Hepatocyte (in vitro differentiated cells): ENCODE measurements at regions not wholly inside any gene's neighbourhood (a gene's known extent, or its start where the extent isn't known, plus 50 kb on each side); places are given as distances from the start of the nearest gene placed in this dataset.

Source experiments
- DNase-seq: peaks from one replicate; pipeline ENCODE4 v3.0.0-alpha.2; 2016; ENCODE audit warnings: low spot score
- H2AFZ ChIP-seq: fragments of 200-600 bp; sonication (generic); 2 replicates; pipeline ENCODE4 v1.6.0; 2016; ENCODE audit warnings: antibody characterized with exemption, mild to moderate bottlenecking
- H3K27ac ChIP-seq: fragments of 200-600 bp; sonication (generic); 2 replicates; pipeline ENCODE4 v1.5.1; 2016; ENCODE audit warnings: mild to moderate bottlenecking
- H3K27me3 ChIP-seq: fragments of 200-600 bp; sonication (generic); 2 replicates; pipeline ENCODE4 v1.6.1; 2016
- H3K36me3 ChIP-seq: fragments of 200-600 bp; sonication (generic); replicated peaks from 2 replicates; pipeline ENCODE4 v1.5.1; 2016; ENCODE audit warnings: low read depth; ENCODE audit not compliant: insufficient read depth
- H3K4me1 ChIP-seq: fragments of 200-600 bp; sonication (generic); 2 replicates; pipeline ENCODE4 v1.5.1; 2016; ENCODE audit warnings: mild to moderate bottlenecking, moderate library complexity; ENCODE audit not compliant: insufficient read depth
- H3K4me2 ChIP-seq: fragments of 200-600 bp; sonication (generic); 2 replicates; pipeline ENCODE4 v1.6.0; 2016
- H3K4me3 ChIP-seq: fragments of 200-600 bp; sonication (generic); 2 replicates; pipeline ENCODE4 v1.5.1; 2016; ENCODE audit warnings: mild to moderate bottlenecking
- H3K79me2 ChIP-seq: fragments of 200-600 bp; sonication (generic); 2 replicates; pipeline ENCODE4 v1.6.0; 2017; ENCODE audit warnings: mild to moderate bottlenecking
- H3K9me2 ChIP-seq: fragments of 200-600 bp; sonication (generic); replicated peaks from 2 replicates; pipeline ENCODE4 v1.6.0; 2017; ENCODE audit warnings: mild to moderate bottlenecking; ENCODE audit not compliant: insufficient read depth
- H3K9me3 ChIP-seq: fragments of 200-600 bp; sonication (generic); 2 replicates; pipeline ENCODE4 v1.5.1; 2016; ENCODE audit warnings: low read depth, mild to moderate bottlenecking
- H4K20me1 ChIP-seq: fragments of 200-600 bp; sonication (generic); 2 replicates; pipeline ENCODE4 v1.6.0; 2016; ENCODE audit warnings: mild to moderate bottlenecking; ENCODE audit not compliant: insufficient read depth, poor library complexity, severe bottlenecking
- EZH2 ChIP-seq: fragments of 200-600 bp; sonication (generic); IDR thresholded peaks from 2 replicates; pipeline ENCODE4 v1.6.1; 2016; ENCODE audit warnings: antibody characterized with exemption, mild to moderate bottlenecking, borderline replicate concordance
- EZH2phosphoT487 ChIP-seq: fragments of 200-600 bp; sonication (generic); IDR thresholded peaks from one replicate; pipeline ENCODE4 v1.6.1; 2018; ENCODE audit warnings: antibody characterized with exemption, mild to moderate bottlenecking, low read depth, moderate library complexity; ENCODE audit not compliant: unreplicated experiment, severe bottlenecking
- WGBS: methylation state at CpG from one replicate; pipeline ENCODE4 v1.1.6; 2016; ENCODE audit warnings: low lambda C conversion rate; ENCODE audit errors: missing lambda C conversion rate; 5-methylcytosine and 5-hydroxymethylcytosine counted together
- TF ChIP-seq, protein P1 (sequence below): fragments of 200-600 bp; sonication (generic); IDR thresholded peaks from 2 replicates; pipeline ENCODE4 v1.5.1; 2016; ENCODE audit warnings: antibody characterized with exemption, mild to moderate bottlenecking; ENCODE audit not compliant: poor library complexity

- no peak for DNase-seq
- Histone ChIP-seq H3K79me2 (no peaks in the 10 kb centered on the region), H2AFZ (no peak overlapping the region), H3K27ac (no peak overlapping the region), H3K9me3 (no peaks in the 10 kb centered on the region), H3K4me1 (no peaks in the 10 kb centered on the region), H3K27me3 (peaks cover 33% of the 10 kb centered on the region), H3K9me2 (no peaks in the 10 kb centered on the region), H3K4me2 (no peak overlapping the region), H3K4me3 (no peak overlapping the region), H3K36me3 (no peaks in the 10 kb centered on the region), H4K20me1 (no peaks in the 10 kb centered on the region)
- TF ChIP-seq EZH2phosphoT487 (no peak), EZH2 (no peak)
- TF ChIP-seq, protein P1, sequence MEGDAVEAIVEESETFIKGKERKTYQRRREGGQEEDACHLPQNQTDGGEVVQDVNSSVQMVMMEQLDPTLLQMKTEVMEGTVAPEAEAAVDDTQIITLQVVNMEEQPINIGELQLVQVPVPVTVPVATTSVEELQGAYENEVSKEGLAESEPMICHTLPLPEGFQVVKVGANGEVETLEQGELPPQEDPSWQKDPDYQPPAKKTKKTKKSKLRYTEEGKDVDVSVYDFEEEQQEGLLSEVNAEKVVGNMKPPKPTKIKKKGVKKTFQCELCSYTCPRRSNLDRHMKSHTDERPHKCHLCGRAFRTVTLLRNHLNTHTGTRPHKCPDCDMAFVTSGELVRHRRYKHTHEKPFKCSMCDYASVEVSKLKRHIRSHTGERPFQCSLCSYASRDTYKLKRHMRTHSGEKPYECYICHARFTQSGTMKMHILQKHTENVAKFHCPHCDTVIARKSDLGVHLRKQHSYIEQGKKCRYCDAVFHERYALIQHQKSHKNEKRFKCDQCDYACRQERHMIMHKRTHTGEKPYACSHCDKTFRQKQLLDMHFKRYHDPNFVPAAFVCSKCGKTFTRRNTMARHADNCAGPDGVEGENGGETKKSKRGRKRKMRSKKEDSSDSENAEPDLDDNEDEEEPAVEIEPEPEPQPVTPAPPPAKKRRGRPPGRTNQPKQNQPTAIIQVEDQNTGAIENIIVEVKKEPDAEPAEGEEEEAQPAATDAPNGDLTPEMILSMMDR = no peak
- WGBS = 49% methylated on average over 13 of the region's 13 CpGs
Observed at GRCh38 chr22:22424210-22424800, 84.2 kb downstream of the ZNF280B start.

DNA sequence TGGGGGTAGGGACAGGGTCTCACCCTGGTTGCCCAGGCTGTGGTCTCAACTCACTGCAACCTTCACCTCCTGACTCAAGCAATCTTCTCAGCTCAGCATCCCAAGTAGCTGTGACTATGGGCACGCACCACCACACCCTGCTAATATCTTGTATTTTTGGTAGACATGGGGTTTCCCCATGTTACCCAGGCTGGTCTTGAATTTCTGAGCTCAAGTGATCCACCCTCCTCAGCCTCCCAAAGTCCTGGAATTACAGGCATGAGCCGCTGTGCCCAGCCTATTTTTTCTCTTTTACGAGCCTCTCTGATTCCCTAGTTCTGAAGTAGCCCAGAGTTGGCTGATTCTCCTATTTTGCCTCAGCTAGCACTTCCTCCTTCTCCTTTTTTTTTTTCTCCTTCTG is 83.6 kb downstream of the ZNF280B start:
- H3K36me3 ChIP-seq = no peaks in the 10 kb centered on the region
- DNase-seq = no peak
- 83% methylated on average over 3 of the region's 3 CpGs for WGBS
- H2AFZ ChIP-seq = no peak overlapping the region
- H3K27ac ChIP-seq = no peak overlapping the region
- peaks cover 27% of the 10 kb centered on the region for H3K27me3 ChIP-seq
- no peak for TF ChIP-seq EZH2phosphoT487
- TF ChIP-seq EZH2 = no peak
- TF ChIP-seq, protein P1 = no peak
- no peaks in the 10 kb centered on the region for H3K4me1 ChIP-seq
- H3K4me3 ChIP-seq = no peak overlapping the region
- H3K9me3 ChIP-seq = no peaks in the 10 kb centered on the region
- H4K20me1 ChIP-seq = no peaks in the 10 kb centered on the region
- H3K79me2 ChIP-seq = no peaks in the 10 kb centered on the region
- H3K9me2 ChIP-seq = no peaks in the 10 kb centered on the region
- H3K4me2 ChIP-seq = no peak overlapping the region

- WGBS = 79% methylated on average over 1 of the region's 1 CpG
- TF ChIP-seq EZH2 (no peak), EZH2phosphoT487 (no peak)
- TF ChIP-seq, protein P1 = no peak
Observed at GRCh38 chr22:22425356-22425755, 83.2 kb downstream of the ZNF280B start.

More at GRCh38 chr22:22425356-22425755, 83.2 kb downstream of the ZNF280B start:
- Histone ChIP-seq H2AFZ (no peak overlapping the region), H3K4me2 (no peak overlapping the region), H3K79me2 (no peaks in the 10 kb centered on the region), H3K36me3 (no peaks in the 10 kb centered on the region), H4K20me1 (no peaks in the 10 kb centered on the region), H3K4me3 (no peak overlapping the region), H3K4me1 (no peaks in the 10 kb centered on the region), H3K9me3 (no peaks in the 10 kb centered on the region), H3K9me2 (no peaks in the 10 kb centered on the region), H3K27me3 (peaks cover 23% of the 10 kb centered on the region), H3K27ac (no peak overlapping the region)
- no peak for DNase-seq
